Vagina (tissue), 2 donors: ENCODE measurements at regions not wholly inside any gene's neighbourhood (a gene's known extent, or its start where the extent isn't known, plus 50 kb on each side); places are given as distances from the start of the nearest gene placed in this dataset.

Source experiments
- POLR2A ChIP-seq, 2 donors: fragments of 450-650 bp; IDR thresholded peaks; one replicate each; pipeline ENCODE4 v1.6.1; 2017; ENCODE audit warnings: antibody characterized with exemption in 2 of 2, mild to moderate bottlenecking in 2 of 2, moderate library complexity in 2 of 2
- TF ChIP-seq, protein P1 (sequence below), 3 experiments: fragments of 450-650 bp in 2 of 3; fragments of 200-600 bp in 1 of 3; sonication (generic) in 1 of 3; IDR thresholded peaks; one replicate each; pipeline ENCODE4 v1.5.1; 2017 to 2019; ENCODE audit warnings: antibody characterized with exemption in 3 of 3, mild to moderate bottlenecking in 2 of 3, moderate library complexity in 2 of 3

GRCh38 chr20:51120438-51120837 is 97.5 kb upstream of the KCNG1 start:
- TF ChIP-seq POLR2A (IDR thresholded peaks at IDR 0.05) = no peak
- TF ChIP-seq, protein P1, sequence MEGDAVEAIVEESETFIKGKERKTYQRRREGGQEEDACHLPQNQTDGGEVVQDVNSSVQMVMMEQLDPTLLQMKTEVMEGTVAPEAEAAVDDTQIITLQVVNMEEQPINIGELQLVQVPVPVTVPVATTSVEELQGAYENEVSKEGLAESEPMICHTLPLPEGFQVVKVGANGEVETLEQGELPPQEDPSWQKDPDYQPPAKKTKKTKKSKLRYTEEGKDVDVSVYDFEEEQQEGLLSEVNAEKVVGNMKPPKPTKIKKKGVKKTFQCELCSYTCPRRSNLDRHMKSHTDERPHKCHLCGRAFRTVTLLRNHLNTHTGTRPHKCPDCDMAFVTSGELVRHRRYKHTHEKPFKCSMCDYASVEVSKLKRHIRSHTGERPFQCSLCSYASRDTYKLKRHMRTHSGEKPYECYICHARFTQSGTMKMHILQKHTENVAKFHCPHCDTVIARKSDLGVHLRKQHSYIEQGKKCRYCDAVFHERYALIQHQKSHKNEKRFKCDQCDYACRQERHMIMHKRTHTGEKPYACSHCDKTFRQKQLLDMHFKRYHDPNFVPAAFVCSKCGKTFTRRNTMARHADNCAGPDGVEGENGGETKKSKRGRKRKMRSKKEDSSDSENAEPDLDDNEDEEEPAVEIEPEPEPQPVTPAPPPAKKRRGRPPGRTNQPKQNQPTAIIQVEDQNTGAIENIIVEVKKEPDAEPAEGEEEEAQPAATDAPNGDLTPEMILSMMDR (IDR thresholded peaks at IDR 0.05) = no peak
